Endothelial cell of umbilical vein (primary cell): ENCODE measurements at regions not wholly inside any gene's neighbourhood (a gene's known extent, or its start where the extent isn't known, plus 50 kb on each side); places are given as distances from the start of the nearest gene placed in this dataset.

Experiments
- BruUV-seq: library from RNA; stranded (reverse); fragments of 400-500 nt; replicated peaks from 2 replicates; lab custom pipeline; 2021; lab: Mats Ljungman, UMichigan
- CTCF ChIA-PET: fragments of 300-600, 350-600 bp; sonication (Branson Sonifier 250); formaldehyde crosslinking; loops from one replicate; lab custom pipeline; 2021; ENCODE audit warnings: antibody characterized with exemption, inconsistent platforms; lab: Charles Lee
- POLR2A ChIA-PET: fragments of 300-600, 350-600 bp; sonication (Branson Sonifier 250); formaldehyde crosslinking; loops from one replicate; lab custom pipeline; 2021; ENCODE audit warnings: antibody characterized with exemption, inconsistent platforms; lab: Charles Lee
- DNase-seq: peaks from one replicate; pipeline ENCODE4 v3.0.0-alpha.2; 2011; ENCODE audit warnings: low read depth, low spot score
- FAIRE-seq: peaks from 2 replicates; lab custom pipeline; 2011; peaks lifted over from hg19 to GRCh38; lab: Jason Lieb, UNC
- H2AFZ ChIP-seq: 2 replicates; pipeline ENCODE4 v1.6.0; 2012; ENCODE audit warnings: low read depth, low read length, control low read depth, inconsistent platforms
- H3K27ac ChIP-seq: 2 replicates; pipeline ENCODE4 v1.5.1; 2011; ENCODE audit warnings: low read depth, mild to moderate bottlenecking, control low read depth, low read length, moderate library complexity; ENCODE audit not compliant: insufficient read depth
- H3K27me3 ChIP-seq, 2 experiments: 2 replicates each; pipeline versions ENCODE4 v1.6.0 to v1.6.1; 2011; ENCODE audit warnings: low read length in 2 of 2, mixed read lengths in 1 of 2; ENCODE audit not compliant: control insufficient read depth in 2 of 2, insufficient read depth in 2 of 2
- H3K36me3 ChIP-seq, 2 experiments: 2 replicates in 1 of 2; 3 replicates in 1 of 2; pipeline ENCODE4 v1.5.1; 2011; ENCODE audit warnings: low read length in 2 of 2, mild to moderate bottlenecking in 1 of 2, moderate library complexity in 1 of 2; ENCODE audit not compliant: control insufficient read depth in 2 of 2, insufficient read depth in 2 of 2; ENCODE audit errors: extremely low read depth in 1 of 2
- H3K4me1 ChIP-seq: 3 replicates; pipeline ENCODE4 v1.5.1; 2011; ENCODE audit warnings: mild to moderate bottlenecking, low read length; ENCODE audit not compliant: control insufficient read depth, insufficient read depth; ENCODE audit errors: extremely low read depth
- H3K4me2 ChIP-seq: 2 replicates; pipeline ENCODE4 v1.6.1; 2011; ENCODE audit warnings: low read length, control low read depth, mixed read lengths; ENCODE audit not compliant: insufficient read depth
- H3K4me3 ChIP-seq, 3 experiments: fragments of 200-600 bp in 1 of 3; sonication (generic), shearing (Covaris generic) in 1 of 3; replicated peaks in 1 of 3; 2 replicates each; pipeline ENCODE4 v1.5.1; 2011 to 2016; ENCODE audit warnings: control low read depth in 3 of 3, low read length in 3 of 3, mild to moderate bottlenecking in 2 of 3, inconsistent platforms in 1 of 3, low read depth in 1 of 3, moderate library complexity in 1 of 3; ENCODE audit not compliant: insufficient read depth in 1 of 3
- H3K79me2 ChIP-seq: 2 replicates; pipeline ENCODE4 v1.6.0; 2012; ENCODE audit warnings: low read length, inconsistent platforms; ENCODE audit not compliant: control insufficient read depth, insufficient read depth
- H3K9ac ChIP-seq: replicated peaks from 2 replicates; pipeline ENCODE3; 2011; ENCODE audit warnings: low read length, control low read depth; ENCODE audit not compliant: insufficient read depth; ENCODE audit errors: extremely low read depth
- H3K9me1 ChIP-seq: replicated peaks from 3 replicates; pipeline ENCODE4 v1.6.0; 2011; ENCODE audit warnings: mild to moderate bottlenecking, low read length; ENCODE audit not compliant: control insufficient read depth, insufficient read depth; ENCODE audit errors: extremely low read depth
- H3K9me3 ChIP-seq: replicated peaks from 2 replicates; pipeline ENCODE4 v1.5.1; 2012; ENCODE audit warnings: low read length, inconsistent platforms; ENCODE audit not compliant: control insufficient read depth, insufficient read depth
- H4K20me1 ChIP-seq: replicated peaks from 2 replicates; pipeline ENCODE3; 2011; ENCODE audit warnings: mild to moderate bottlenecking, low read length; ENCODE audit not compliant: control insufficient read depth, insufficient read depth; ENCODE audit errors: extremely low read depth
- CTCF ChIP-seq, 2 donors: IDR thresholded peaks; 1 replicate in 1 of 2; 2 replicates in 1 of 2; pipeline ENCODE4 v1.5.1; 2011; ENCODE audit warnings: low read length in 2 of 2, mild to moderate bottlenecking in 2 of 2, moderate library complexity in 2 of 2, control low read depth in 1 of 2, inconsistent platforms in 1 of 2, low read depth in 1 of 2; ENCODE audit not compliant: insufficient read depth in 1 of 2; ENCODE audit errors: extremely low read depth in 1 of 2
- GATA2 ChIP-seq: IDR thresholded peaks from 2 replicates; pipeline ENCODE4 v1.7.0; 2011; ENCODE audit warnings: low read depth, mild to moderate bottlenecking, moderate library complexity, mixed read lengths, low read length; ENCODE audit not compliant: insufficient read length, insufficient read depth
- JUN ChIP-seq: IDR thresholded peaks from 2 replicates; pipeline ENCODE4 v1.6.1; 2011; ENCODE audit warnings: borderline replicate concordance, low read depth; ENCODE audit not compliant: insufficient read length, insufficient read depth
- dilution Hi-C: fragments of 300-500 bp; cut with MboI; formaldehyde crosslinking; loops from one replicate; pipeline ENCODE4 v1.15.0; 2019; ENCODE audit warnings: low sequenced_read_pairs; ENCODE audit not compliant: extremely low pct_ligation_motif_present
- intact Hi-C: fragments of 100-400 bp; cut with micrococcal nuclease; formaldehyde crosslinking; loops from one replicate; pipeline ENCODE4 v1.10.0; 2022

GRCh38 chrX:39813631-39814277 lies 284.0 kb downstream of the BCOR start:
- no peaks in the 10 kb centered on the region for H3K36me3 ChIP-seq
- no peaks in the 10 kb centered on the region for H3K27me3 ChIP-seq
- dilution Hi-C loops = no loop called here
- H3K4me1 ChIP-seq = peaks cover 22% of the 10 kb centered on the region
- no peak overlapping the region for H3K9ac ChIP-seq
- no peaks in the 10 kb centered on the region for H3K79me2 ChIP-seq
- H2AFZ ChIP-seq = peak overlapping the region; percentile 5
- ChIA-PET CTCF (interaction anchor here (0.8 to 1.9 kb wide), 11 partner anchors 10 to 357 kb away, joined by 3 to 15 read pairs (median 4); no protein-coding TSS in a partner anchor), POLR2A (no interaction called here)
- TF ChIP-seq JUN (no peak), GATA2 (no peak)
- FAIRE-seq (peak; percentile 89), DNase-seq (peak; percentile 36)
- no peaks in the 10 kb centered on the region for H3K9me3 ChIP-seq
- intact Hi-C loops = loop anchor here (1.0 to 5.0 kb wide), 4 partner anchors 279 to 454 kb away; no protein-coding TSS in a partner anchor
- H3K9me1 ChIP-seq = no peaks in the 10 kb centered on the region
- H3K4me3 ChIP-seq = no peak overlapping the region
- no peaks in the 10 kb centered on the region for H4K20me1 ChIP-seq
- no peak overlapping the region for H3K4me2 ChIP-seq
- H3K27ac ChIP-seq = no peak overlapping the region
- no TSS peak for BruUV-seq

GRCh38 chrX:39814391-39814790 lies 283.4 kb downstream of the BCOR start:
- Histone ChIP-seq H3K36me3 (no peaks in the 10 kb centered on the region), H2AFZ (no peak overlapping the region), H3K79me2 (no peaks in the 10 kb centered on the region), H3K9ac (no peak overlapping the region), H3K4me1 (peaks cover 16% of the 10 kb centered on the region), H3K4me2 (no peak overlapping the region), H3K4me3 (no peak overlapping the region), H3K27me3 (no peaks in the 10 kb centered on the region), H4K20me1 (no peaks in the 10 kb centered on the region), H3K27ac (no peak overlapping the region), H3K9me1 (no peaks in the 10 kb centered on the region), H3K9me3 (no peaks in the 10 kb centered on the region)
- POLR2A ChIA-PET = no interaction called here
- CTCF ChIA-PET = interaction anchor here (0.6 to 1.9 kb wide), 12 partner anchors 9 to 409 kb away, joined by 3 to 15 read pairs (median 4); no protein-coding TSS in a partner anchor
- BruUV-seq = no TSS peak
- FAIRE-seq (peak; percentile 82), DNase-seq (peak; percentile 20)
- intact Hi-C loops (loop anchor here (1.0 to 5.0 kb wide), 4 partner anchors 278 to 453 kb away; no protein-coding TSS in a partner anchor), dilution Hi-C loops (no loop called here)
- TF ChIP-seq CTCF (IDR thresholded peaks at IDR 0.05; ENCODE audit: extremely low read depth in 1 of 2, insufficient read depth in 1 of 2, low read depth in 1 of 2, low read length in 2 of 2) = peak; percentile 27 to 31
- no peak for TF ChIP-seq JUN
